ENCODE measurements at regions not wholly inside any gene's neighbourhood (a gene's known extent, or its start where the extent isn't known, plus 50 kb on each side); places are given as distances from the start of the nearest gene placed in this dataset.

GRCh38 chr11:71075871-71076420, 176.4 kb downstream of the SHANK2 start:
- no peak for TF ChIP-seq POLR2A (IDR thresholded peaks at IDR 0.05; ENCODE audit: control extremely low read depth in 1 of 2, low read depth in 2 of 2, low read length in 2 of 2)
- no peak for TF ChIP-seq EZH2 (IDR thresholded peaks at IDR 0.05; ENCODE audit: low read depth, low read length, severe bottlenecking)
- no peak for TF ChIP-seq CTCF (IDR thresholded peaks at IDR 0.05; ENCODE audit: control extremely low read depth in 1 of 3, insufficient read depth in 1 of 3, low read depth in 1 of 3, low read length in 3 of 3)
- TF ChIP-seq RFX5 (IDR thresholded peaks at IDR 0.05; ENCODE audit: borderline replicate concordance, low read depth, low read length): no peak
- TF ChIP-seq TAF7 (optimal IDR thresholded peaks at IDR 0.05; ENCODE audit: borderline replicate concordance, low read depth, low read length): no peak
- no peak for TF ChIP-seq TCF12 (IDR thresholded peaks at IDR 0.05; ENCODE audit: low read depth, low read length)
- TF ChIP-seq EGR1 (IDR thresholded peaks at IDR 0.05; ENCODE audit: borderline replicate concordance, low read depth, low read length): no peak
- no peak for TF ChIP-seq MAX (IDR thresholded peaks at IDR 0.05)
- TF ChIP-seq TBP (IDR thresholded peaks at IDR 0.05; ENCODE audit: low read depth, low read length): no peak
- no peak for TF ChIP-seq ZNF274 (IDR thresholded peaks at IDR 0.05; ENCODE audit: borderline replicate concordance, extremely low read depth, low read length)
- TF ChIP-seq POLR2AphosphoS5 (IDR thresholded peaks at IDR 0.05; ENCODE audit: low read depth, low read length): no peak

Data from H1 (cell line).